H1 (cell line): ENCODE measurements at regions not wholly inside any gene's neighbourhood (a gene's known extent, or its start where the extent isn't known, plus 50 kb on each side); places are given as distances from the start of the nearest gene placed in this dataset.

Experiments
- CTCF ChIA-PET: fragments of 300-600 bp; sonication (Branson Sonifier 250); formaldehyde crosslinking; loops from one replicate; lab custom pipeline; 2021; ENCODE audit not compliant: partially characterized antibody; lab: Charles Lee
- POLR2A ChIA-PET: fragments of 300-600 bp; sonication (Branson Sonifier 250); formaldehyde crosslinking; loops from one replicate; lab custom pipeline; 2021; ENCODE audit warnings: inconsistent platforms; ENCODE audit not compliant: partially characterized antibody; lab: Charles Lee
- DNase-seq, 2 experiments: peaks; one replicate each; pipeline versions ENCODE4 v3.0.0 to v3.0.0-alpha.2; 2010 to 2022; ENCODE audit warnings: low spot score in 2 of 2, low read depth in 1 of 2, mixed read lengths in 1 of 2
- FAIRE-seq: peaks from 2 replicates; lab custom pipeline; 2011; peaks lifted over from hg19 to GRCh38; lab: Jason Lieb, UNC
- H2AFZ ChIP-seq: 2 replicates; pipeline ENCODE4 v1.8.1; 2012; ENCODE audit warnings: low read length, inconsistent platforms
- H2AK5ac ChIP-seq: 2 replicates; pipeline ENCODE4 v1.6.1; 2013; ENCODE audit warnings: low read depth, low read length
- H2BK120ac ChIP-seq: replicated peaks from 2 replicates; pipeline ENCODE3; 2013; ENCODE audit warnings: low read depth, low read length, inconsistent platforms
- H2BK12ac ChIP-seq: 2 replicates; pipeline ENCODE4 v1.6.1; 2013; ENCODE audit warnings: low read depth, low read length
- H2BK15ac ChIP-seq: 2 replicates; pipeline ENCODE4 v1.6.1; 2013; ENCODE audit warnings: low read length
- H2BK20ac ChIP-seq: 2 replicates; pipeline ENCODE4 v1.6.1; 2013; ENCODE audit warnings: low read length
- H2BK5ac ChIP-seq: 2 replicates; pipeline ENCODE4 v1.6.1; 2013; ENCODE audit warnings: low read depth, low read length
- H3K14ac ChIP-seq: 2 replicates; pipeline ENCODE4 v1.6.1; 2013; ENCODE audit warnings: inconsistent platforms; ENCODE audit not compliant: insufficient read length
- H3K18ac ChIP-seq: 2 replicates; pipeline ENCODE4 v1.6.1; 2013; ENCODE audit warnings: low read length; ENCODE audit errors: extremely low read depth
- H3K23ac ChIP-seq: 2 replicates; pipeline ENCODE4 v1.6.1; 2013; ENCODE audit warnings: inconsistent platforms; ENCODE audit not compliant: insufficient read length
- H3K23me2 ChIP-seq: 2 replicates; pipeline ENCODE4 v1.6.1; 2013; ENCODE audit warnings: low read depth, low read length
- H3K27ac ChIP-seq: 2 replicates; pipeline ENCODE4 v1.6.1; 2011; ENCODE audit warnings: low read depth, low read length, inconsistent platforms
- H3K27me3 ChIP-seq, 4 experiments: replicated peaks in 1 of 4; 1 replicate in 1 of 4; 2 replicates in 3 of 4; pipeline versions ENCODE4 v1.6.1 to v1.8.1; 2011 to 2013; ENCODE audit warnings: low read length in 3 of 4, mild to moderate bottlenecking in 3 of 4, inconsistent platforms in 2 of 4, mixed read lengths in 2 of 4, moderate library complexity in 1 of 4; ENCODE audit not compliant: control insufficient read depth in 3 of 4, insufficient read depth in 3 of 4; ENCODE audit errors: extremely low read depth in 1 of 4
- H3K36me3 ChIP-seq, 4 experiments: 2 replicates each; pipeline versions ENCODE4 v1.6.1 to v1.8.1; 2011 to 2013; ENCODE audit warnings: mild to moderate bottlenecking in 4 of 4, low read length in 3 of 4, moderate library complexity in 2 of 4, control low read depth in 1 of 4, inconsistent platforms in 1 of 4; ENCODE audit not compliant: insufficient read depth in 4 of 4, control insufficient read depth in 2 of 4
- H3K4ac ChIP-seq: replicated peaks from 2 replicates; pipeline ENCODE3; 2013; ENCODE audit warnings: low read length, low read depth, mixed read lengths, inconsistent platforms; ENCODE audit not compliant: insufficient read length
- H3K4me1 ChIP-seq, 4 experiments: replicated peaks in 1 of 4; 1 replicate in 1 of 4; 2 replicates in 3 of 4; pipeline versions ENCODE4 v1.6.1 to v1.8.1; 2011 to 2013; ENCODE audit warnings: low read length in 3 of 4, inconsistent platforms in 2 of 4, mixed read lengths in 1 of 4; ENCODE audit not compliant: insufficient read depth in 4 of 4, control insufficient read depth in 3 of 4
- H3K4me2 ChIP-seq, 2 experiments: 2 replicates each; pipeline versions ENCODE4 v1.6.1 to v1.8.1; 2011 to 2013; ENCODE audit warnings: low read depth in 2 of 2, low read length in 2 of 2, control low read depth in 1 of 2, inconsistent platforms in 1 of 2, mild to moderate bottlenecking in 1 of 2; ENCODE audit not compliant: insufficient read depth in 1 of 2
- H3K4me3 ChIP-seq, 4 experiments: fragments of 200-600, 300-600 bp in 1 of 4; sonication (generic), shearing (Covaris generic), sonication (Bioruptor Twin) in 1 of 4; 2 replicates each; pipeline versions ENCODE4 v1.5.1 to v1.8.1; 2011 to 2016; ENCODE audit warnings: low read length in 4 of 4, low read depth in 3 of 4, control low read depth in 2 of 4, inconsistent platforms in 2 of 4, mild to moderate bottlenecking in 2 of 4, mixed read lengths in 1 of 4, moderate library complexity in 1 of 4; ENCODE audit not compliant: insufficient read depth in 2 of 4; ENCODE audit errors: extremely low read depth in 1 of 4
- H3K56ac ChIP-seq: replicated peaks from 2 replicates; pipeline ENCODE3; 2013; ENCODE audit warnings: low read depth, mild to moderate bottlenecking, mixed read lengths, low read length, inconsistent platforms; ENCODE audit not compliant: insufficient read length
- H3K79me1 ChIP-seq: 2 replicates; pipeline ENCODE4 v1.6.1; 2013; ENCODE audit warnings: low read depth, low read length, control low read depth
- H3K79me2 ChIP-seq, 2 experiments: 2 replicates each; pipeline versions ENCODE4 v1.6.1 to v1.8.1; 2012 to 2013; ENCODE audit warnings: low read length in 2 of 2, mild to moderate bottlenecking in 2 of 2, inconsistent platforms in 1 of 2; ENCODE audit not compliant: insufficient read depth in 2 of 2, control insufficient read depth in 1 of 2
- H3K9ac ChIP-seq, 4 experiments: replicated peaks in 1 of 4; 1 replicate in 1 of 4; 2 replicates in 3 of 4; pipeline versions ENCODE4 v1.6.1 to v1.8.1; 2011 to 2013; ENCODE audit warnings: low read depth in 3 of 4, low read length in 3 of 4, control low read depth in 2 of 4, mild to moderate bottlenecking in 2 of 4, moderate library complexity in 2 of 4, inconsistent platforms in 1 of 4; ENCODE audit errors: extremely low read depth in 1 of 4
- H3K9me3 ChIP-seq, 2 experiments: 2 replicates each; pipeline versions ENCODE4 v1.6.1 to v1.8.1; 2012 to 2013; ENCODE audit warnings: mild to moderate bottlenecking in 2 of 2, moderate library complexity in 2 of 2, control low read depth in 1 of 2, inconsistent platforms in 1 of 2, low read depth in 1 of 2, low read length in 1 of 2, mixed read lengths in 1 of 2; ENCODE audit not compliant: insufficient read depth in 2 of 2
- H4K20me1 ChIP-seq, 2 experiments: replicated peaks in 1 of 2; 2 replicates each; pipeline versions ENCODE3 to v1.8.1; 2011 to 2013; ENCODE audit warnings: inconsistent platforms in 2 of 2, low read length in 2 of 2, mild to moderate bottlenecking in 1 of 2; ENCODE audit not compliant: insufficient read depth in 2 of 2, control insufficient read depth in 1 of 2
- H4K5ac ChIP-seq: 2 replicates; pipeline ENCODE4 v1.6.1; 2013; ENCODE audit warnings: low read length, low read depth, mixed read lengths, inconsistent platforms; ENCODE audit not compliant: insufficient read length
- H4K8ac ChIP-seq: 2 replicates; pipeline ENCODE4 v1.8.0; 2013; ENCODE audit warnings: mild to moderate bottlenecking, moderate library complexity, low read length, inconsistent platforms; ENCODE audit not compliant: insufficient read depth; ENCODE audit errors: extremely low read depth
- H4K91ac ChIP-seq: replicated peaks from 2 replicates; pipeline ENCODE3; 2013; ENCODE audit warnings: low read length, mixed read lengths, inconsistent platforms; ENCODE audit not compliant: insufficient read length
- BACH1 ChIP-seq: IDR thresholded peaks from 2 replicates; pipeline ENCODE4 v1.6.1; 2012; ENCODE audit warnings: low read length, improper control_type of control experiment
- CHD2 ChIP-seq: IDR thresholded peaks from 2 replicates; pipeline ENCODE4 v1.6.1; 2012; ENCODE audit warnings: low read length, improper control_type of control experiment
- GABPA ChIP-seq: IDR thresholded peaks from 2 replicates; pipeline ENCODE4 v1.6.1; 2011; ENCODE audit warnings: mild to moderate bottlenecking, low read length, moderate library complexity, borderline replicate concordance; ENCODE audit not compliant: insufficient read depth
- HDAC6 ChIP-seq: IDR thresholded peaks from one replicate; pipeline ENCODE4 v1.7.1; 2012; ENCODE audit warnings: low read depth, mild to moderate bottlenecking, inconsistent platforms, low read length, moderate library complexity
- WGBS, 2 experiments: shearing (Covaris generic) in 1 of 2; methylation state at CpG; one replicate each; pipeline versions ENCODE4 v1.1.6 to v1.1.7; 2013 to 2015; ENCODE audit warnings: low lambda C conversion rate in 2 of 2, mixed read lengths in 2 of 2, inconsistent platforms in 1 of 2, low coverage in 1 of 2, missing lambda C conversion rate in 1 of 2; ENCODE audit not compliant: insufficient replicate concordance in 2 of 2, insufficient coverage in 1 of 2, insufficient read length in 1 of 2; ENCODE audit errors: extremely low coverage in 1 of 2, missing lambda C conversion rate in 1 of 2; 5-methylcytosine and 5-hydroxymethylcytosine counted together

GRCh38 chr2:198371329-198371728 lies 566.9 kb downstream of the PLCL1 start:
- CTCF ChIA-PET: no interaction called here
- DNase-seq (no peak), FAIRE-seq (no peak)
- Histone ChIP-seq H2BK12ac (no peak overlapping the region), H3K36me3 (no peaks in the 10 kb centered on the region), H3K4me2 (no peak overlapping the region), H3K4me1 (no peaks in the 10 kb centered on the region), H2AFZ (no peak overlapping the region), H3K23ac (no peak overlapping the region), H3K27me3 (no peaks in the 10 kb centered on the region), H3K56ac (no peak overlapping the region), H3K79me2 (no peaks in the 10 kb centered on the region), H2BK120ac (no peak overlapping the region), H3K79me1 (no peaks in the 10 kb centered on the region), H3K27ac (no peak overlapping the region), H2AK5ac (no peak overlapping the region), H3K9me3 (no peaks in the 10 kb centered on the region), H3K23me2 (no peaks in the 10 kb centered on the region), H4K8ac (no peak overlapping the region), H3K18ac (no peak overlapping the region), H2BK15ac (no peak overlapping the region), H3K14ac (no peak overlapping the region), H3K4ac (no peak overlapping the region), H2BK5ac (no peak overlapping the region), H4K5ac (no peak overlapping the region), H3K4me3 (no peak overlapping the region), H4K91ac (no peak overlapping the region), H3K9ac (no peak overlapping the region), H2BK20ac (no peak overlapping the region), H4K20me1 (no peaks in the 10 kb centered on the region)
- no peak for TF ChIP-seq HDAC6
- TF ChIP-seq CHD2: no peak
- TF ChIP-seq BACH1: no peak
- TF ChIP-seq GABPA: no peak
- POLR2A ChIA-PET: no interaction called here
- 92% methylated on average over 1 of the region's 1 CpG; no CpG with 5 or more reads in 1 of the 2 experiments for WGBS, 2 experiments
